ENCODE measurements at regions not wholly inside any gene's neighbourhood (a gene's known extent, or its start where the extent isn't known, plus 50 kb on each side); places are given as distances from the start of the nearest gene placed in this dataset.

DNA sequence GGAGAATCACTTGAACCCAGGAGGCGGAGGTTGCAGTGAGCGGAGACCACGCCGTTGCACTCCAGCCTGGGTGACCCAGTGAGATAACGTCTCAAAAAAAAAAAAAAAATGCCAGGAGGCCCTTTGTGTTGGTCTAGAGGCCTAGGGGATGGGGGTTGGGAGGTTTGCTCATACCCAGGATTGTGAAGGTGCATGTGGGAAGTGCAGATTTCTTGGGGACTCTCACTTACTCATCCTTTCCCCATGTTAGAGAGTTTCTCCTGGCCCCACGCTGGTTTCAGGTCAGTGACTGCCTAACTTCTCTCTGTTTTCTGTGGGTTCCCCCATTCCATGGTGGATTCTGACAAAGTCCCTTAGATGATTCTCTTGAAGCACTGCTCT, 471.5 kb upstream of the CNTNAP2 start:
- DNase-seq (ENCODE audit: low read depth): no peak

DNA sequence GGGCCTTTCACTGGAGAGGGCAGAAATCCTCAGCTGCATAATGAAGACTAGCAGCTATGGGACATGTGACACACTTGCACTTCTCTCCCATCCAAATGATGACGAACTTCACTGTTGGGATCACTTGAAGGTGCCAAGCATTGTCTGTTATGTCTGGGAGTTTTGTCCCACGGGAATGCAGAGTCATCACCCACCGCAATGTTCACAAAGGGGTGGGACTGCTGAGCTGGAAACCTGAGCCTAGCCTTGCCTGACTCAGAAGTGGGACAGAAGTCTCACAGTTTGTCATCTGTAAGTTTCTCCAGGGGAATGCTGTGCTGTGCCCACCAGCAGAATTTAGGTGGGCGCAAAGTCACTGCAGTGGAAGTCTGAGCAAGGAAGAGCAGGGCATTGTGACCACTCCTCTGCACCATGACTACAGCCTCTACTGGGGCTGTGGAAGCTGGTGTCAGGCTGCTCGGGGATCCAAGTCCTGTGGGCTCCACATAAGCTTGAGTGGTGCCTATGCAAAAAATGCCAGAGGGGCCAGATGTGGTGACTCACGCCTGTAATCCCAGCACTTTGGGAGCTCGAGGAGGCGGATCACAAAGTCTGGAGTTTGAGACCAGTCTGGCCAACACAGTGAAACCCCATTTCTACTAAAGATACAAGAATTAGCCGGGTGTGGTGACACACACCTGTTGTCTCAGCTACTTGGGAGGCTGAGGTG, 472.0 kb upstream of the CNTNAP2 start:
- DNase-seq (ENCODE audit: low read depth): no peak

DNA sequence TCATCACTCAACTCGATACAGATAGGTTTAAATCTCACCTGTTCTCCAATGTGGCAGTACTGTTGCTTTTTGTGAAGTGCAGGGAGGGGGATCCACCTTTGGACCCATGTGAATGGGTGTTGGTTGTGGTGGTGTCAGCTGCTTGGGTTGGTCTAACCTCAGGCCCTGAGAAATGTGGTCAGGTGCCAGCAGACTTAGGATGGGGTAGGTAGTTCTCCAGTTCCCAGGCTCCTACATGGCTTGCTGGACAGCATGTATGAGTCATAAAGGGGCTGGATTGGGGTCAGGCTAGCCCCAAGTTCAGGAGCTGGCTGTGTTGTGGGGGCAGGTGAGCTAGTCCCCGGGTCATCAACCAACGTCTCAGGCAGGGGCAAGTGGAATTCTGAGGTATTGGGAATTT, 472.6 kb upstream of the CNTNAP2 start:
- DNase-seq (ENCODE audit: low read depth): no peak

GRCh38 chr7:145633513-145633912, 483.1 kb upstream of the CNTNAP2 start:
- DNase-seq (ENCODE audit: low read depth): no peak

- DNase-seq (ENCODE audit: low read depth): no peak
These were observed 492.0 kb upstream of the CNTNAP2 start for GRCh38 chr7:145624618-145625017.

GRCh38 chr7:145605963-145606362, 510.6 kb upstream of the CNTNAP2 start:
- no peak for DNase-seq (ENCODE audit: low read depth)

DNA sequence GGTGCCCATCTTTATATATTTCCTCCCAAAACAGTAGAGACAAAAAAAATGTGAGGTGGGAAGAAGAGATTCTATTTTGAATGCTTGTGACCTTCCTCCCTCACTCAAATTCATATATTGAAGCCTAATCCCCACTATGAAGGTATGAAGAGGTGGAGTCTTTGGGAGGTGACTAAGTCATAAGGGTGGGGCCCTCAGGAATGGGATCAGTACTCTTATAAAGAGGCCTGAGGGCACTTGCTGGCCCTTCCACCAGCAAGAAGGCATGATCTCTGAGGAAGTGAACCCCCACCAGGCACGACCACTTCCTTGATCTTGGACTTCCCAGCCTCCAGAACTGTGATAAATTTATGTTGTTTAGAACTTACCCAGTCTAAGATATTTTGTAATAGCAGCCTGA, 517.2 kb upstream of the CNTNAP2 start:
- no peak for DNase-seq (ENCODE audit: low read depth)

- no peak for DNase-seq (ENCODE audit: low read depth)
These were observed 532.2 kb upstream of the CNTNAP2 start for GRCh38 chr7:145584401-145584800.

- DNase-seq (ENCODE audit: low read depth): no peak
These were observed 533.8 kb upstream of the CNTNAP2 start for GRCh38 chr7:145582742-145583303.

DNA sequence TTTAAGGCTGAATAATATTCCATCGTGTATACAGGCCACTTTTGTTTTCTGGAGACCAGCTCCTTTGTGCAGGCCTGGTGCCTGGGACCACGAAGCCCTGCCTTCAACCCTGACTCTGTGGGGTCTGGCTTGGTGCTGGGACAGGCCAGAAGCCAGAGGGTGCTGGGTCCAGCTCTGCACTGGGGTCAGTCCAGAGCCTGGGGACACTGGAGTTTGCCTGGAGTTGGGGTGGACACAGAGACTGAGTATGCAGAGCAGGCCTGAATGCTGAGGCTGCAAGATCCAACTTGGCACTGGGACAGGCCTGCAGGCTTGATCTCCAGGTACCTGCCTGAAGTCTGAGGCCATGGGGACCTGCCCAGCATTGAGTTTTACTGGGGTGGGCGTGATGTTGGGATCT, 558.8 kb upstream of the CNTNAP2 start:
- no peak for DNase-seq (ENCODE audit: low read depth)

GRCh38 chr7:145543242-145543641, 573.4 kb upstream of the CNTNAP2 start:
- DNase-seq (ENCODE audit: low read depth): no peak

GRCh38 chr7:145539910-145540309, 576.7 kb upstream of the CNTNAP2 start:
- DNase-seq (ENCODE audit: low read depth): no peak

GRCh38 chr7:145534301-145534700, 582.3 kb upstream of the CNTNAP2 start:
- no peak for DNase-seq (ENCODE audit: low read depth)

DNA sequence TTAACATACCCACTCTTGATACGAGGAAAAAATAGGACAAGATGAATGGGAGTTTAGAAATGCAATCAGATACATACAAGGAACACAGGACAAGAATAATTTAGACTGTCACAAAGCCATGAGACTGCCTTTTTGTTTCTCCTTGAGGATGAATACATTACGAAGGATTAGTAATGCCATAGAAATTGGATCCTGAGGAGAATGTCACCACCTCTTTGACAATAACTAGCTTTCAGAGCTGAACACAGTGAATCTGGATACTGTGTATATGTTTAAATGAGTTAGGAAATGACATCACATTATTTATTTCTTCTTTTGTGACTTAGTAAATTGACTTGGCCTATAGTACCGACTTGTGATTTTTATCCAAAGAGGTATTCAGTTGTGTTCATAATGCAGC, 596.3 kb upstream of the CNTNAP2 start:
- no peak for DNase-seq (ENCODE audit: low read depth)

- DNase-seq (ENCODE audit: low read depth): no peak
These were observed 605.6 kb upstream of the CNTNAP2 start for GRCh38 chr7:145511004-145511403.

DNA sequence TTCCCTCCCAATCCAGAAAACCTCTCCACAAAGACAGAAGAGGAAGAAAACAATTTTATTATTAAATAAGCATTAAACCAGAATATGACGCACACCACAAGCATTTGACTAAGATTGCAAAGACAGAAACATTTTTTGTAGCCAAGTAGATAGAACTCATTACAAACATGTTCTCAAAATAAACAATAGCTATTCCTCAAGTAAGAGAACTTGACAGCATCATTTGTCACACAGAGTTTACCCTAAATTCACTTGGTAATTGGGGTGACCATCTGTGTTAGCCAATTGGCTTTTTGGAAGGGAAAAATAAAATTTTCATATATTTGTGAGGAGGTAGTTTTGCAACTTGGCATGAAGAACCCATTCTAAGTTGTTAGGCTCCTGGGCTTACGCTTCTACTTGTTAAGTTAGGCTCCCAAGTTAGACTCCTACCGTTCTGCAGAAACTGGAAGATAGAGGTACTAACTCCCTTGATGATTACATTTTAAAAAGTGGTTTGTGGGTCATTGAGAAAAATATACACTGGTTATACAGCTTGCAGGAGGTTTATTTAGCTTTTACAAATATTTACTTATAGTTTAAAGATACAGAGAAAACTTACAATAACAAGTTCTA, 618.6 kb upstream of the CNTNAP2 start:
- DNase-seq (ENCODE audit: low read depth): no peak

DNA sequence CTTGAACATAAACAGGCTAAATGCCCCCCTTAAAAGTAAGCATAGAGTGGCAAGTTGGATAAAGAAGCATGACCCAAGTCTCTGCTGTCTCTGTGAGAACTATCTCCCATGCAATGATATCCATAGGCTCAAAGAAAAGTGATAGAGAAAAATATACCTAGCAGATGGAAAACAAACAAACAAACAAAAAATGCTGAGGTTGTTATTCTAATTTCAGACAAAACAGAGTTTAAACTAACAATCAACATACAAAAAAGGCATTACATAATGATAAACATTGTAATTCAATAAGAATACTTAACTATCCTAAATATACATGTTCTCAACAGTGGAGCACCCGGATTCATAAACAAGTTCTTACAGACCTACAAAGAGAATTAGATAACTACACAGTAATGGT, 626.2 kb upstream of the CNTNAP2 start:
- no peak for DNase-seq (ENCODE audit: low read depth)

- no peak for DNase-seq (ENCODE audit: low read depth)
These were observed 627.0 kb upstream of the CNTNAP2 start for GRCh38 chr7:145489609-145490008.

DNA sequence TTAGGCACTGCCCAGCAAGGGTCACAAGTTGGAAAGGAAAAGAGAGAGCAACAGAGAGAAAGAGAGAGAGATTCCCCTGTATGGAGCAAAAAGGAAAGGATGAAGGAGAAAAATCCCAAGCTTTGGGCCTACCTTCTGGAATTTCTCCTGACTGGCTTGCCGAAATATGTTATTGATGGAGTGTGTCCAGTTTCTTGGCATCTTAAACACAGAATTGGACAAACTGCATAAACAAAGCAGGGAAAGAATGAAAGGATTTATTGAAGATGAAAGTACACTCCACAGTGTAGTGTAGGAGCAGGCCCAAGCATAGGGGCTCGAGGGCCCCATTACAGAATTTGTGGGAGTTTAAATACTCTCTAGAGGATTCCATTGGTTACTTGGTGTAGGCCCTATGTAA, 627.8 kb upstream of the CNTNAP2 start:
- no peak for DNase-seq (ENCODE audit: low read depth)

GRCh38 chr7:145481985-145482384, 634.6 kb upstream of the CNTNAP2 start:
- DNase-seq (ENCODE audit: low read depth): no peak

DNA sequence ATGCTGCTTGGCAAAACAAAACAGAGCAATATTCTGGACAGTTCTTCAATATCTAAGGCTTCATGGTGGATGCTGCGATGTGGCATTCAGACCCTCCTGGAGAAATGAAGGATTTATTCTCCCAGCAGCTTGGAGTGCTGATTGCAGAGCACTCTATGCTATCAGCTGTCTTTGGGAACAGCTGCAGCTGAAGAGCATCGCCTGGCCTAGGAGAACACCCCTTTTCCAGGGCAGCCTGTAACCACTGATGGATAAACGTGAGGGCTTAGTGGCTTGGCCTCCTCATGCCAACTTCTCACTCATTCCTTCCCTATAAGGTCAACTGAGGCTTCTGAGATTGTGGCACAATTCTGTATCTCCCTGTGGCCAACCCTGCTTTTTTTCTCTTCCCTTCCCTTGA, 638.1 kb upstream of the CNTNAP2 start:
- DNase-seq (ENCODE audit: low read depth): no peak

DNA sequence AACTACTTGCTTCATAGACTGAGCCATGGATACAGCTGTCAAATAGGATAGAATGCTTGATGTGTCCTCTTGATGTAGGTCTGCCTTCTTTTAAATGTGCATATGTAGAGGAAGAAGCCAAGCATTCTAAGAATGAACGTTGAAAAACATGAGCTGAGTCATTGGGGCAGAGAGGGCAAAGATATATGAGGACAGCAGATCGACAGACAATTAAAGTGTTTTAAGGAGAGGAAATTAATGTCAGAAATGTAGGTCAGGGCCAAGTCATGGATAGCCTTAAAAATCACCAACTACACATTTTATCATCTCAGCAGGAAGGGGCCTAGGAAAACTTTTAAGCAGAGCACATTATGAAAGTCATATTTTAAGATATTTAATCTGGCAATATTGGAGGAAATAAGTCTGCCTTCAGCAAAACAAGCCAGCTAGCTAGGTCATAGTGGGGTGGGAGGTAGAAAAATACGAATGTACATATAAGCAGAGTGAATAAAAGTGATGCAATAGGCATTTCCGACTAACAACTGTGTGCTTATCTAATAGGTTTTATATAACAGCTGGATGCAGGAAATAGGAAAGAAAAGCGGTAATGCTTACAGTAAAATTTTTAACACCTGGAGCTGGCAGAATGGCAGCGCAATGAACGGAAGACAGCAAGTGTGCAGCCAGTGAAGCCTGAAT, 638.3 kb upstream of the TPK1 start:
- DNase-seq (ENCODE audit: low read depth): no peak

- no peak for DNase-seq (ENCODE audit: low read depth)
These were observed 636.0 kb upstream of the TPK1 start for GRCh38 chr7:145471883-145472282.
